ENCODE measurements at regions not wholly inside any gene's neighbourhood (a gene's known extent, or its start where the extent isn't known, plus 50 kb on each side); places are given as distances from the start of the nearest gene placed in this dataset.

DNA sequence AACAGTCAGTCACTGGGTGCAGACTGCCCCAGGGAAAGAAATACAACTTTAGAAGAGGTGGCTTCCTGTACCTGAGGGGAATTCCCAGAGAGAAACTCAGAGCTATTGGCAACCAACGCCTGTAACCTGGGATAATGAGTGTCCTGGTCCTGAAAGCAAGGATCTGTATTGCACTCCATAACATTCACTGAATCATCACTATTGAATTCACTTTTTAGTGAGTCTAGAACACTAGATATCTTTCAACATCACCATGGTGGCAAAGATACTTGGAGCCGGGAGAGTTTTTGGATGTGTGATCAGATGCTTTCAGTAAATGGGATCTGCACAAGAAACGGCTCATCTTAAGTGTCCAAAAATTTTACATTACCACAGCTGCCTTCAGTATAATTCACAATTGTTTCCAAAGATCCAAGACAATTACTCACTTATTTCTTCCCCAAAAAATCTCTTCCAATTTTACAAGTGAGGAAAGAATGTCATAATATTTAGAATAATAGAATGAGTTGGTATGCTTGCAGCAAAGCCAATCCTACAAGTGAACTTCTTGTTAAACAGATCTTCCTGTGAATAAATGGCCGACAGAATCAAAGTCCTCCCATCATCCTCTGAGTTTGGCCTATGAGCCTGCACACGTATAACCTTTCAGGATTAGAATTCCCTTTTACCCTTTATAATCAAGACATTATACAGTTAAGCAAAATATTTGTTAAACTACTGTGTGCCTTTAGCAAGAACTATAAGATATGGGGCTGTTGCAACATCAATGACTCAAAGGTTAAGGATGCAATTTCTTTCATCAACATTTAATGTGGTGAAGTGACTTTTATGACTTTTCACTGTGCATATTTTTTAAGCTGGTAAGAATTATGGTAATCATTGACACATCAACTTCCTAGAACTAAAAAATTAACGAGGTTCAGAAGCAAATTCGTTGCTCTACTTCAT, 243.3 kb upstream of the COL8A1 start:
- no peak for TF ChIP-seq CTCF (conservative IDR thresholded peaks at IDR 0.05; ENCODE audit: low read length)
- TF ChIP-seq EZH2phosphoT487 (IDR thresholded peaks at IDR 0.05; ENCODE audit: borderline replicate concordance, low read depth, low read length): no peak
